Osteoblast (primary cell): ENCODE measurements at regions not wholly inside any gene's neighbourhood (a gene's known extent, or its start where the extent isn't known, plus 50 kb on each side); places are given as distances from the start of the nearest gene placed in this dataset.

ENCODE experiments used
- DNase-seq: peaks from one replicate; pipeline ENCODE4 v3.0.0; 2011; ENCODE audit warnings: low spot score, mixed read lengths; ENCODE audit not compliant: insufficient read length; ENCODE audit errors: missing footprints
- H2AFZ ChIP-seq: 2 replicates; pipeline ENCODE4 v1.6.0; 2011; ENCODE audit warnings: mild to moderate bottlenecking, low read length
- H3K27ac ChIP-seq: 2 replicates; pipeline ENCODE4 v1.5.1; 2011; ENCODE audit warnings: mild to moderate bottlenecking, low read depth, low read length, moderate library complexity
- H3K27me3 ChIP-seq: 2 replicates; pipeline ENCODE4 v1.6.0; 2012; ENCODE audit warnings: mild to moderate bottlenecking, control low read depth, inconsistent platforms, low read length, moderate library complexity; ENCODE audit not compliant: insufficient read depth
- H3K36me3 ChIP-seq: 2 replicates; pipeline ENCODE4 v1.5.1; 2011; ENCODE audit warnings: mild to moderate bottlenecking, low read length, control low read depth, moderate library complexity; ENCODE audit not compliant: insufficient read depth
- H3K4me1 ChIP-seq: 2 replicates; pipeline ENCODE4 v1.5.1; 2011; ENCODE audit warnings: mild to moderate bottlenecking, low read length, control low read depth, moderate library complexity; ENCODE audit not compliant: insufficient read depth
- H3K4me2 ChIP-seq: 2 replicates; pipeline ENCODE4 v1.6.0; 2011; ENCODE audit warnings: mild to moderate bottlenecking, low read length; ENCODE audit not compliant: insufficient read depth
- H3K4me3 ChIP-seq: fragments of 200-600 bp; sonication (generic); 3 replicates; pipeline ENCODE4 v1.5.1; 2012; ENCODE audit warnings: mild to moderate bottlenecking, low read length, inconsistent platforms; ENCODE audit not compliant: insufficient read depth
- H3K79me2 ChIP-seq: 2 replicates; pipeline ENCODE4 v1.6.0; 2012; ENCODE audit warnings: mild to moderate bottlenecking, low read length, control low read depth, inconsistent platforms; ENCODE audit not compliant: insufficient read depth
- H3K9me3 ChIP-seq: 2 replicates; pipeline ENCODE4 v1.5.1; 2011; ENCODE audit warnings: low read depth, low read length, control low read depth
- H4K20me1 ChIP-seq: 2 replicates; pipeline ENCODE4 v1.6.0; 2012; ENCODE audit warnings: mild to moderate bottlenecking, low read length, control low read depth; ENCODE audit not compliant: insufficient read depth
- CTCF ChIP-seq: IDR thresholded peaks from 2 replicates; pipeline ENCODE4 v1.5.1; 2011; ENCODE audit warnings: mild to moderate bottlenecking, low read depth, low read length, moderate library complexity; ENCODE audit errors: extremely low read depth

- H3K4me2 ChIP-seq, result no peak overlapping the region
- H4K20me1 ChIP-seq, result no peaks in the 10 kb centered on the region
- no peak for TF ChIP-seq CTCF
- H2AFZ ChIP-seq, result no peak overlapping the region
- H3K4me1 ChIP-seq, result no peaks in the 10 kb centered on the region
- no peaks in the 10 kb centered on the region for H3K27me3 ChIP-seq
- DNase-seq, result no peak
- no peak overlapping the region for H3K4me3 ChIP-seq
- H3K9me3 ChIP-seq, result no peaks in the 10 kb centered on the region
- H3K27ac ChIP-seq, result no peak overlapping the region
- no peaks in the 10 kb centered on the region for H3K36me3 ChIP-seq
- peaks cover 13% of the 10 kb centered on the region for H3K79me2 ChIP-seq
Measured at GRCh38 chr6:138631566-138631965, 132.3 kb upstream of the NHSL1 start.

- H2AFZ ChIP-seq, result no peak overlapping the region
Measured at GRCh38 chr6:138637822-138638221, 135.7 kb upstream of the CCDC28A start.

GRCh38 chr6:138638604-138639003 is 135.0 kb upstream of the CCDC28A start:
- Histone ChIP-seq H3K79me2 (peaks cover 5% of the 10 kb centered on the region), H3K4me3 (no peak overlapping the region), H3K9me3 (no peaks in the 10 kb centered on the region), H3K36me3 (no peaks in the 10 kb centered on the region), H3K27me3 (no peaks in the 10 kb centered on the region), H4K20me1 (no peaks in the 10 kb centered on the region), H3K4me2 (peak overlapping the region; percentile 17), H3K27ac (no peak overlapping the region), H2AFZ (peak overlapping the region; percentile 5), H3K4me1 (no peaks in the 10 kb centered on the region)
- no peak for DNase-seq
- no peak for TF ChIP-seq CTCF

More at GRCh38 chr6:138637822-138638221, 135.7 kb upstream of the CCDC28A start:
- no peak for TF ChIP-seq CTCF
- Histone ChIP-seq H3K79me2 (peaks cover 5% of the 10 kb centered on the region), H3K4me3 (no peak overlapping the region), H3K4me2 (no peak overlapping the region), H3K27ac (no peak overlapping the region), H3K36me3 (no peaks in the 10 kb centered on the region), H3K27me3 (no peaks in the 10 kb centered on the region), H3K4me1 (no peaks in the 10 kb centered on the region), H3K9me3 (no peaks in the 10 kb centered on the region), H4K20me1 (no peaks in the 10 kb centered on the region)
- DNase-seq, result no peak

- H3K4me3 ChIP-seq, result no peak overlapping the region
- H3K4me1 ChIP-seq, result no peaks in the 10 kb centered on the region
- TF ChIP-seq CTCF, result no peak
- no peak overlapping the region for H3K4me2 ChIP-seq
- H4K20me1 ChIP-seq, result no peaks in the 10 kb centered on the region
- DNase-seq, result no peak
- H3K27ac ChIP-seq, result no peak overlapping the region
- H3K9me3 ChIP-seq, result no peaks in the 10 kb centered on the region
- peaks cover 5% of the 10 kb centered on the region for H3K79me2 ChIP-seq
- no peaks in the 10 kb centered on the region for H3K36me3 ChIP-seq
- no peak overlapping the region for H2AFZ ChIP-seq
- H3K27me3 ChIP-seq, result no peaks in the 10 kb centered on the region
Measured at GRCh38 chr6:138640028-138640427, 133.5 kb upstream of the CCDC28A start.
